Motor neuron (in vitro differentiated cells): ENCODE measurements at regions not wholly inside any gene's neighbourhood (a gene's known extent, or its start where the extent isn't known, plus 50 kb on each side); places are given as distances from the start of the nearest gene placed in this dataset.
"Not testable (repeated sequence)": the region's sequence is repeated elsewhere in the genome, so short reads cannot be mapped to it uniquely, and the experiment has no call there.

Experiments
- ATAC-seq, 8 experiments: fragments of 200-7000 bp; cut with Tn5 transposase; replicated peaks in 6 of 8; 2 replicates each; pipeline ENCODE4 v1.8.0; 2021; ENCODE audit warnings: mild to moderate bottlenecking in 8 of 8, moderate library complexity in 8 of 8
- H3K27ac ChIP-seq, 2 donors: fragments of 250-450 bp; sonication (Bioruptor Pico); 2 replicates each; pipeline ENCODE4 v1.9.0; 2021; ENCODE audit warnings: antibody characterized with exemption in 2 of 2, mild to moderate bottlenecking in 2 of 2, moderate library complexity in 1 of 2
- H3K4me1 ChIP-seq, 2 donors: fragments of 250-450 bp; sonication (Bioruptor Pico); replicated peaks in 1 of 2; 2 replicates each; pipeline ENCODE4 v1.6.1; 2021; ENCODE audit warnings: antibody characterized with exemption in 2 of 2, mild to moderate bottlenecking in 2 of 2, moderate library complexity in 1 of 2
- H3K4me3 ChIP-seq, 5 donors: fragments of 250-450 bp; sonication (Bioruptor Pico); 2 replicates each; pipeline ENCODE4 v1.9.0; 2021; ENCODE audit warnings: antibody characterized with exemption in 5 of 5, mild to moderate bottlenecking in 5 of 5, moderate library complexity in 4 of 5
- WGBS, 10 experiments: fragments of 450-650 bp; shearing (Covaris generic); methylation state at CpG; one replicate each; pipeline ENCODE4 v1.0.0; 2022; 5-methylcytosine and 5-hydroxymethylcytosine counted together
- in situ Hi-C, 9 experiments: fragments of 400-800 bp; cut with MboI; loops; one replicate each; pipeline ENCODE4 v1.15.0; 2021; ENCODE audit warnings: low sequenced_read_pairs in 9 of 9, low pct_unique_long_range_greater_than_20kb in 2 of 9; ENCODE audit not compliant: unreplicated experiment in 9 of 9

- H3K4me3 ChIP-seq = no peak overlapping the region
- whole genome bisulfite sequencing, 10 experiments = 0 to 100% (median 80%) methylated on average over 1 to 3 of the region's 5 CpGs; no CpG with 5 or more reads in 5 of the 10 experiments
- no peaks in the 10 kb centered on the region for H3K4me1 ChIP-seq
- no peak overlapping the region for H3K27ac ChIP-seq
- in situ Hi-C loops = no loop called here
- ATAC-seq = no peak
Measured at GRCh38 chr21:35982717-35983116, 77.6 kb downstream of the SETD4 start.

GRCh38 chr21:35981514-35982070 is 78.7 kb downstream of the SETD4 start:
- in situ Hi-C loops = no loop called here
- 0 to 100% (median 72%) methylated on average over 2 to 11 of the region's 11 CpGs; no CpG with 5 or more reads in 1 of the 10 experiments for WGBS, 10 experiments
- Histone ChIP-seq H3K4me1 (no peaks in the 10 kb centered on the region), H3K27ac (no peak overlapping the region), H3K4me3 (no peak overlapping the region)
- no peak for ATAC-seq

- no peak overlapping the region for H3K4me3 ChIP-seq
- ATAC-seq = peak in 1 of 8 experiments; percentile 43
- H3K27ac ChIP-seq = no peak overlapping the region
- no peaks in the 10 kb centered on the region for H3K4me1 ChIP-seq
- WGBS, 10 experiments = 60 to 100% (median 84%) methylated on average over 1 to 5 of the region's 5 CpGs
- in situ Hi-C loops = no loop called here
Measured at GRCh38 chr21:35980821-35981220, 79.5 kb downstream of the SETD4 start.

GRCh38 chr21:35977860-35978259 is 82.5 kb downstream of the SETD4 start:
- H3K4me3 ChIP-seq, H3K4me1 ChIP-seq, ATAC-seq, H3K27ac ChIP-seq, in situ Hi-C loops: not testable (repeated sequence)
- 43 to 100% (median 70%) methylated on average over 1 to 6 of the region's 7 CpGs for WGBS, 10 experiments

DNA sequence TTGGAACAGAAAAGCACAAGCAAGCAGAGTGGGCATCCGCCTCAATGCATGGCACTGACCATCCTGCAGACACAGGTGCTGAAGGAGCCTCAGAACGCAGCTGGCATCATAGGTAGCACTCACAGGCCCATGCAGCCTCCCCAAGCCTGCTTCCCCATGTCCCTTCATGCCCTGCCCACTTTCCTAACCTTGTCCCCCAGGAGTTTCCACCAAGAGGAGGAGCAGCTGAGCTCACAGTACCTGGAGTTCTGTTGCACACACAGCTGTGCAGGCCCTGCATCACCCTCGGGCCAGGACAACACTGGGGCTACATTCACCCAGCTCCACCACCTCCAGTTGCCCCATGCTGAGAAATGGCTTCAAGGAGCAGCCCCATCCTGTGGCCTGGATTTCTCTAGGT is 83.4 kb downstream of the SETD4 start:
- no peak for ATAC-seq
- H3K4me3 ChIP-seq = no peak overlapping the region
- whole genome bisulfite sequencing, 10 experiments = 29 to 50% methylated on average over 1 of the region's 3 CpGs; no CpG with 5 or more reads in 8 of the 10 experiments
- no peaks in the 10 kb centered on the region for H3K4me1 ChIP-seq
- in situ Hi-C loops = no loop called here
- H3K27ac ChIP-seq = no peak overlapping the region

GRCh38 chr21:35976481-35976880 is 83.8 kb downstream of the SETD4 start:
- no peak overlapping the region for H3K4me3 ChIP-seq
- no peak for ATAC-seq
- H3K27ac ChIP-seq = no peak overlapping the region
- in situ Hi-C loops = no loop called here
- H3K4me1 ChIP-seq = no peaks in the 10 kb centered on the region
- WGBS, 10 experiments = 29 to 100% (median 80%) methylated on average over 1 to 2 of the region's 2 CpGs; no CpG with 5 or more reads in 3 of the 10 experiments

GRCh38 chr21:35974775-35975174 is 85.6 kb downstream of the SETD4 start:
- Histone ChIP-seq H3K27ac (no peak overlapping the region), H3K4me3 (no peak overlapping the region), H3K4me1 (no peaks in the 10 kb centered on the region)
- in situ Hi-C loops = no loop called here
- WGBS, 10 experiments = 45 to 84% (median 63%) methylated on average over 4 to 9 of the region's 11 CpGs; no CpG with 5 or more reads in 1 of the 10 experiments
- ATAC-seq = peak in 6 of 8 experiments; percentile 26 to 96 (median 56)

GRCh38 chr21:35971824-35972223 is 88.5 kb downstream of the SETD4 start:
- WGBS, 10 experiments = 9 to 86% (median 83%) methylated on average over 1 of the region's 1 CpG; no CpG with 5 or more reads in 7 of the 10 experiments
- in situ Hi-C loops = no loop called here
- no peak for ATAC-seq
- no peak overlapping the region for H3K27ac ChIP-seq
- H3K4me3 ChIP-seq = no peak overlapping the region
- no peaks in the 10 kb centered on the region for H3K4me1 ChIP-seq

- Histone ChIP-seq H3K4me3 (no peak overlapping the region), H3K4me1 (no peaks in the 10 kb centered on the region), H3K27ac (no peak overlapping the region)
- ATAC-seq = peak in 1 of 8 experiments; percentile 38
- in situ Hi-C loops = no loop called here
- 50 to 100% (median 81%) methylated on average over 2 to 6 of the region's 6 CpGs; no CpG with 5 or more reads in 1 of the 10 experiments for WGBS, 10 experiments
Measured at GRCh38 chr21:35969281-35969680, 91.0 kb downstream of the SETD4 start.

- Histone ChIP-seq H3K4me1 (no peaks in the 10 kb centered on the region), H3K27ac (no peak overlapping the region), H3K4me3 (no peak overlapping the region)
- 26 to 100% (median 80%) methylated on average over 1 to 3 of the region's 3 CpGs for WGBS, 10 experiments
- in situ Hi-C loops = no loop called here
- no peak for ATAC-seq
Measured at GRCh38 chr21:35968564-35968963, 91.8 kb downstream of the SETD4 start.

GRCh38 chr21:35965699-35966098 is 94.6 kb downstream of the SETD4 start:
- no peak overlapping the region for H3K4me3 ChIP-seq
- ATAC-seq = no peak
- H3K4me1 ChIP-seq = no peaks in the 10 kb centered on the region
- no peak overlapping the region for H3K27ac ChIP-seq
- in situ Hi-C loops = no loop called here
- WGBS, 10 experiments = 40 to 100% (median 80%) methylated on average over 1 to 4 of the region's 4 CpGs; no CpG with 5 or more reads in 3 of the 10 experiments

GRCh38 chr21:35963920-35964451 is 96.3 kb downstream of the SETD4 start:
- 30 to 97% (median 75%) methylated on average over 1 to 5 of the region's 9 CpGs; no CpG with 5 or more reads in 1 of the 10 experiments for WGBS, 10 experiments
- Histone ChIP-seq H3K4me3 (no peak overlapping the region), H3K27ac (no peak overlapping the region), H3K4me1 (no peaks in the 10 kb centered on the region)
- in situ Hi-C loops = no loop called here
- ATAC-seq = peak in 3 of 8 experiments; percentile 32 to 100 (median 42)

DNA sequence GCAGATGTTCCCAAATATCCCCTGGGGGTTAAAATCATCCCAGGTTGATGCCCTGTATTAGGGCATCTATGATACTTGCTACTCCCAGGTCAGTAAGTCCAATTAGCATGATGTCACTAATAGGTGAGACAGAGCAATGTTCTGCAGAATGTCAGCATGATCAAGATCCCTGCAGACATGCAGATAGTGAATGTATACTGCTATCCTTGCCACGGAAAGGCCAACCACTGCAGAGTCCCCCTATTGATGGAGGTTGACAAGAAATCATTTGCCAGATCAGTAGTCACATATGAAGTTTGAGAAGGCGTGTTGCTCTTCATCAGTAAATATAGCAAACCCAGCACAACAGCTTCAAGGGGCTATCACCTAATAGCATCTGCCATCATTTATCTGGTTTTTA is 97.4 kb downstream of the SETD4 start:
- in situ Hi-C loops = no loop called here
- WGBS, 10 experiments = 50 to 100% (median 72%) methylated on average over 1 to 2 of the region's 2 CpGs; no CpG with 5 or more reads in 6 of the 10 experiments
- no peaks in the 10 kb centered on the region for H3K4me1 ChIP-seq
- no peak overlapping the region for H3K4me3 ChIP-seq
- ATAC-seq = no peak
- H3K27ac ChIP-seq = no peak overlapping the region

GRCh38 chr21:35954066-35954465 is 106.3 kb downstream of the SETD4 start:
- 0 to 80% (median 50%) methylated on average over 1 to 4 of the region's 4 CpGs; no CpG with 5 or more reads in 1 of the 10 experiments for WGBS, 10 experiments
- peak overlapping the region in 1 of 2 donors; percentile 24 for H3K27ac ChIP-seq
- H3K4me1 ChIP-seq = peaks cover 0 to 4% of the 10 kb centered on the region in 2 donors
- no peak overlapping the region for H3K4me3 ChIP-seq
- peak in 1 of 8 experiments; percentile 16 for ATAC-seq
- in situ Hi-C loops = no loop called here
